Activated B cell treated with CpG ODN at 0.5 μM for 24 hours (primary cell): ENCODE measurements at regions not wholly inside any gene's neighbourhood (a gene's known extent, or its start where the extent isn't known, plus 50 kb on each side); places are given as distances from the start of the nearest gene placed in this dataset.

Experiments
- ATAC-seq: fragments of 200-7000 bp; cut with Tn5 transposase; one replicate; pipeline ENCODE4 v1.10.0; 2021; ENCODE audit warnings: low read depth, mild to moderate bottlenecking, moderate library complexity
- CTCF ChIA-PET: fragments of 350-600 bp; sonication (Branson Sonifier 250); formaldehyde crosslinking; loops from one replicate; lab custom pipeline; 2021; ENCODE audit warnings: antibody characterized with exemption; lab: Charles Lee
- POLR2A ChIA-PET: fragments of 350-600 bp; sonication (Branson Sonifier 250); formaldehyde crosslinking; loops from one replicate; lab custom pipeline; 2021; ENCODE audit warnings: antibody characterized with exemption; lab: Charles Lee
- DNase-seq: peaks from one replicate; pipeline ENCODE4 v3.0.0; 2022
- H3K27ac Mint-ChIP-seq: one replicate; pipeline ENCODE4 v1.8.0; 2020; ENCODE audit warnings: mixed read lengths
- H3K27me3 Mint-ChIP-seq: one replicate; pipeline ENCODE4 v1.8.0; 2021; ENCODE audit warnings: mixed read lengths
- H3K36me3 Mint-ChIP-seq: one replicate; pipeline ENCODE4 v1.8.0; 2021; ENCODE audit warnings: low read depth, mixed read lengths
- H3K4me1 Mint-ChIP-seq: one replicate; pipeline ENCODE4 v1.8.0; 2021; ENCODE audit warnings: mixed read lengths
- H3K4me3 Mint-ChIP-seq: one replicate; pipeline ENCODE4 v1.8.0; 2020; ENCODE audit warnings: mild to moderate bottlenecking, mixed read lengths
- H3K9me3 Mint-ChIP-seq: one replicate; pipeline ENCODE4 v1.8.0; 2020; ENCODE audit warnings: mixed read lengths
- CTCF ChIP-seq: fragments of 200-600 bp; IDR thresholded peaks from one replicate; pipeline ENCODE4 v1.8.0; 2022; ENCODE audit warnings: antibody characterized with exemption, mild to moderate bottlenecking
- intact Hi-C: fragments of 100-400 bp; cut with micrococcal nuclease; formaldehyde crosslinking; loops from one replicate; pipeline ENCODE4 v1.15.1; 2024

DNA sequence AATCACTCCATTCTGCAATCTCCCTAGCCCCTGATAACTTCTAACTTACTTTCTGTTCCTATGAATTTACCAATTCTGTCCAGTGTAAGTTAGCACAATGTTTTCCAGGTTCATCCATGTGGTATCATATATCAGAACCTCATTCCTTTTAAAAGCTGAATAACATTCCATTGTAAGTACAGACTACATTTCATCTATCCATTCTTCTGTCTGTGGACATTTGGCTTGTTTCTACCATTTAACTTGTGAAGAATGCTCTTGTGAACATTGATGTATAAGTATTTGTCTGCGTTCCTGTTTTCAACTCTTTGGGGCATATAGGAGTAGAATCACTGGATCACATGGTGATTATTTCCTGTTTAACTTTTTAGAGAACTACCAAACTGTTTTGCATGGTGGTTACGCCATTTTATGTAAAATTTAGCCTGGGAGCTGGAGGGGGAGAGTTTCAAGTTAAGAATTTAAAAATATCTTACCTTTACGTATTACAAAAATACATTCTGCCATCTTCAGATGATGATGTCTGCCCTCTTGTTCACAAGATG, 156.5 kb downstream of the BTBD3 start:
- Mint-ChIP-seq H3K4me1 (peaks cover 10% of the 10 kb centered on the region), H3K9me3 (peaks cover 7% of the 10 kb centered on the region), H3K36me3 (no peaks in the 10 kb centered on the region), H3K27ac (no peak overlapping the region), H3K4me3 (no peak overlapping the region), H3K27me3 (no peaks in the 10 kb centered on the region)
- TF ChIP-seq CTCF, result no peak
- intact Hi-C loops, result no loop called here
- ATAC-seq (no peak), DNase-seq (no peak)
- ChIA-PET POLR2A (no interaction called here), CTCF (no interaction called here)

DNA sequence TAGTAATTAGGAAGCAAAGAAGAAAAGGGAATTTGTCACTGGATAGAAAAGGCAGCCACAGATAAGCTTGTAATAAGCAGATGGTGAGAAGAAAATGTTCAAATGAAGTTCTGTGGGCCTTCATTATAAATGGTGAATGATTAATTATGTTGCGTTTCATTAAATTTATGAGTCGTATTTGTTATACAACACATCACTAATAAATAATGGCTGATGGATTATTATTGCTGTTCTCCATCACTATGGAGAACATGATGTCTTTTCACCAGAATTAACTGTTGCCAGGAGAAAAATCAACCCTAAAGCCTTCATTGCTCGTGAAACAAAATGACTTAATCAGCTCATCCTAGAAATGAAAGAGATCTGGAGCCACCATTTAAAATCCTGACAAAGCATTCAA, 158.5 kb downstream of the BTBD3 start:
- H3K36me3 Mint-ChIP-seq, result no peaks in the 10 kb centered on the region
- H3K27ac Mint-ChIP-seq, result no peak overlapping the region
- no peak for ATAC-seq
- H3K27me3 Mint-ChIP-seq, result no peaks in the 10 kb centered on the region
- no peak overlapping the region for H3K4me3 Mint-ChIP-seq
- ChIA-PET CTCF (no interaction called here), POLR2A (no interaction called here)
- no peak for DNase-seq
- intact Hi-C loops, result no loop called here
- H3K9me3 Mint-ChIP-seq, result peaks cover 4% of the 10 kb centered on the region
- peaks cover 10% of the 10 kb centered on the region for H3K4me1 Mint-ChIP-seq
- no peak for TF ChIP-seq CTCF

DNA sequence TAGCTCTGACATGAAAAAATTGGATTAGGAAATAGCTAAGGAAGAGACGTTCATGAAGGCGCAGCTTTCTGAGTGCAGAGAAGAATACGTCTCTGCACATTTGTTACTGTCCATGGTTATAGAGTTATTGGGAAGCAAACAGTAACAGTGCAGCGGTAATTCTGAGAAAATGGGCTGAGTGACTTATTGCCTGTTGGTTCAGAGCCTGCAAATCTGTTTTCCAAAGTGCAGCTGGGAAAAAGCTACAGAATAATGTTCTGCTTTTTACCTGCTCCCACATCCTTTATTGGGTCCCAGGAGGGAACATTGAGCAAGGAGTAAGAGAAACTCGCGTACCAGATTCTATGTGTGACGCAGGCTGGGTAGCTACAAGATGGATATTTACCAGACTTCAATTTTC, 160.2 kb downstream of the BTBD3 start:
- POLR2A ChIA-PET, result no interaction called here
- no peak overlapping the region for H3K27ac Mint-ChIP-seq
- no peak overlapping the region for H3K4me3 Mint-ChIP-seq
- CTCF ChIA-PET, result no interaction called here
- TF ChIP-seq CTCF, result no peak
- H3K9me3 Mint-ChIP-seq, result peaks cover 4% of the 10 kb centered on the region
- DNase-seq (no peak), ATAC-seq (no peak)
- H3K27me3 Mint-ChIP-seq, result no peaks in the 10 kb centered on the region
- intact Hi-C loops, result no loop called here
- no peaks in the 10 kb centered on the region for H3K36me3 Mint-ChIP-seq
- peaks cover 10% of the 10 kb centered on the region for H3K4me1 Mint-ChIP-seq

GRCh38 chr20:12079490-12079889, 161.8 kb downstream of the BTBD3 start:
- TF ChIP-seq CTCF, result no peak
- H3K27me3 Mint-ChIP-seq, result no peaks in the 10 kb centered on the region
- H3K27ac Mint-ChIP-seq, result no peak overlapping the region
- intact Hi-C loops, result no loop called here
- DNase-seq (no peak), ATAC-seq (no peak)
- no peaks in the 10 kb centered on the region for H3K36me3 Mint-ChIP-seq
- ChIA-PET POLR2A (no interaction called here), CTCF (no interaction called here)
- peaks cover 1% of the 10 kb centered on the region for H3K9me3 Mint-ChIP-seq
- H3K4me1 Mint-ChIP-seq, result peaks cover 3% of the 10 kb centered on the region
- H3K4me3 Mint-ChIP-seq, result no peak overlapping the region

GRCh38 chr20:12083269-12083668, 165.6 kb downstream of the BTBD3 start:
- no peak overlapping the region for H3K27ac Mint-ChIP-seq
- ChIA-PET CTCF (no interaction called here), POLR2A (no interaction called here)
- intact Hi-C loops, result no loop called here
- H3K4me3 Mint-ChIP-seq, result no peak overlapping the region
- no peak for DNase-seq
- H3K36me3 Mint-ChIP-seq, result no peaks in the 10 kb centered on the region
- no peaks in the 10 kb centered on the region for H3K4me1 Mint-ChIP-seq
- ATAC-seq, result no peak
- no peaks in the 10 kb centered on the region for H3K9me3 Mint-ChIP-seq
- H3K27me3 Mint-ChIP-seq, result no peaks in the 10 kb centered on the region
- no peak for TF ChIP-seq CTCF
